GM12891 (cell line): ENCODE measurements at regions not wholly inside any gene's neighbourhood (a gene's known extent, or its start where the extent isn't known, plus 50 kb on each side); places are given as distances from the start of the nearest gene placed in this dataset.

Source experiments
- DNase-seq: peaks from one replicate; pipeline ENCODE4 v3.0.0; 2011; ENCODE audit warnings: low spot score; ENCODE audit not compliant: insufficient read length
- FAIRE-seq: peaks from 2 replicates; lab custom pipeline; 2011; peaks lifted over from hg19 to GRCh38; lab: Jason Lieb, UNC
- PAX5 ChIP-seq: IDR thresholded peaks from 2 replicates; pipeline ENCODE4 v1.6.1; 2011; ENCODE audit warnings: low read length, moderate library complexity, mild to moderate bottlenecking; ENCODE audit not compliant: insufficient read depth, severe bottlenecking
- POLR2A ChIP-seq: IDR thresholded peaks from 2 replicates; pipeline ENCODE4 v1.6.1; 2011; ENCODE audit warnings: low read depth, low read length, control low read depth
- POLR2AphosphoS5 ChIP-seq: IDR thresholded peaks from 2 replicates; pipeline ENCODE4 v1.6.1; 2011; ENCODE audit warnings: low read depth, low read length, control low read depth
- POU2F2 ChIP-seq: IDR thresholded peaks from 2 replicates; pipeline ENCODE4 v1.6.1; 2011; ENCODE audit warnings: low read depth, mild to moderate bottlenecking, control low read depth, low read length, moderate library complexity
- SPI1 ChIP-seq: IDR thresholded peaks from 2 replicates; pipeline ENCODE4 v1.6.1; 2011; ENCODE audit warnings: low read depth, low read length, control low read depth
- TAF1 ChIP-seq: IDR thresholded peaks from 2 replicates; pipeline ENCODE4 v1.6.1; 2011; ENCODE audit warnings: low read depth, low read length, control low read depth

DNA sequence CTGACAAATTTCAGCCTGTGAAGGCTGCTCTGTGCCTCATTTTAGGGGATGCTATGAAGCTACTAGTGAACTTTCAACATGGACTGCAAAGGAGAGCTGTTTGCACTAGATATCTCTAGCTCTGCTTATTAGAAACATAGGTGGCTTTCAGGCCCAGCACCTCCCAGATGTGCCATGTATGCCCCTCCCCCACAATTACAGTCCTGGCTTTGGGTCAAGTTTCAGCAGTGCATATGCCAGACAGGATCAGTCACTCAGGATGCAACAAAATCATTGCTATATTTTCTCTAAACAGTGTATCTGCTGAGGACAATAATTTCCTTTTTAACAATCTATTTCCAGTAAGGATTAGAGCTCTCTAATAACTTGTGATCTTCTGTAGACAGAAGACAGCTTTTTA, 178.8 kb upstream of the STAC start:
- TF ChIP-seq SPI1, result no peak
- no peak for TF ChIP-seq PAX5
- TF ChIP-seq TAF1, result no peak
- TF ChIP-seq POLR2A, result no peak
- no peak for TF ChIP-seq POU2F2
- TF ChIP-seq POLR2AphosphoS5, result no peak
- no peak for DNase-seq
- no peak for FAIRE-seq

GRCh38 chr3:36206956-36207580, 173.2 kb upstream of the STAC start:
- TF ChIP-seq TAF1 (no peak), POLR2A (no peak), PAX5 (no peak), POLR2AphosphoS5 (no peak), SPI1 (no peak), POU2F2 (no peak)
- no peak for FAIRE-seq
- no peak for DNase-seq

DNA sequence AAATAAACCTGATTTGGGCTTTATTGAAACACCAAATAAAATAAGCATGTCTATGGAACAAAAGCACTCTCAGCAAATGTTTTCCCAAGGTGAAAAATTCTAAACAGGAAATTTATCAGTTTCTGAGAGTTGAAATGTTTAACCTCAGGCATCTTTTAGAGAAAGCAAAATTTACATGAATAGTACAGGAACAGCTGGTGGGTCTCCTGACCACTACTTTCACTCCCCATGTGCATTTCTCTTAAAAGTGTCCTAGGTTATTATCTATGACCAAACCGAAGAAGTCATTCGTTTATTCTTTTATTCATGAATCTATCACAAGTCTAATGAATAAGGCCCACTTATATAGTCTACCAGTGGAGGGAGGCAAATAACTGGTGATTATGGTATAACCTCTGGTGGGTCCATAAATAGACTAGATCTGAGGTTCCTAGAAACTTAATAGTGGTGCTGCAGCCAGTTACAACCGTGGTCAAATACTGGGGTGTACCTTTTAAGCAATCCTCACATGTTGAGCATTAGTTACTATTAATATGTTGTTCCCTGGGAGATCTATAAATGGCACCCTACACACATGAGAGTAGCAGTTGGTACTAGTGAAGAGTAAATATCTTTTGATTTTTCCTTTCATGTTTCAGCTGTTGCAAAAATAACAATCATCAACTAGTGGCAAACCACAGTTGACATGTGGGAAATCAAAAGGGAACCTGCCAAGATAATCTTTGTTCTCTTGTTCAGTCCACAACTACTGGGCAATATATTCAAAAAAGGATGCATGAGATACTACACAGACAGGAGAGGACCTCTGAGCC, 169.3 kb upstream of the STAC start:
- no peak for FAIRE-seq
- TF ChIP-seq TAF1, result no peak
- TF ChIP-seq PAX5, result no peak
- TF ChIP-seq POU2F2, result no peak
- no peak for TF ChIP-seq POLR2A
- TF ChIP-seq POLR2AphosphoS5, result no peak
- TF ChIP-seq SPI1, result no peak
- no peak for DNase-seq

DNA sequence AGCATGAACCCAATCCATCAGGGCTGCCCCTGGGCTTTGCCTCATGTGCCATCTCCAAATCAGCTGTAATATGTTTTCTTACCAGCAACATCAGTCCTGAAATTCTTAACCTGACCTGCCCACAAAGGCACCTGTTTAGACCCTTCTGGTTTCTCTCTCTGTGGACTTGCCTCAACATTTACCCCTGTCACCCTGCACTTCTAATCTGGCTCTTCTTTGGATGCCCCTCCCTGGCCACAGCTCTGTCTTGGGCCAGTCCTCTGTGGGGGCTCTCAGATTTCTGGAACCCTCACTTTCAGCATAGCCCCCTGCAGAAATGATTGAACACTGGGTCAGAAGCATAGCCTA, 168.7 kb upstream of the STAC start:
- TF ChIP-seq SPI1 (no peak), TAF1 (no peak), POLR2A (no peak), POLR2AphosphoS5 (no peak), PAX5 (no peak), POU2F2 (no peak)
- no peak for DNase-seq
- FAIRE-seq, result no peak

- DNase-seq (no peak), FAIRE-seq (no peak)
- TF ChIP-seq POU2F2, result no peak
Measured at GRCh38 chr3:36212251-36212650, 168.1 kb upstream of the STAC start.

DNA sequence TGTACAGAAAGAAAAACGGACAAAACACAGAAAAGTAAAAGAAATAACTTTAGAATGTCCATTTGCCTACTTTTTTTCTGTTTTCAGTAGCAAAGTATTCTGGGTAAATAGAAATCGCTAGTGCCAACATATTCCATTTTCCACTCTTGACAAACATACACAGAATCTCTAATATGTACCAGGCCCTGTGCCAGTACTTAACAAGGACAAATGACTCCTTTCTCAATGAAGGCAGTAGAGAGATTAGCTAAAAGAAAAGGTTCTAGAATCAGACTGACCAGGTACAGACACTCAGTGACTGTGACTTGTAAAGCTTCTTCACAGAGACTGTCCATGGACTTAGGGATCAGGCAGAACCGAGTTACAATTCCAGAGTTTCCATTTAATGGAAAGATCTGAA, 165.8 kb upstream of the STAC start:
- FAIRE-seq, result no peak
- DNase-seq, result no peak

GRCh38 chr3:36215241-36215640, 165.1 kb upstream of the STAC start:
- no peak for FAIRE-seq
- no peak for DNase-seq
- TF ChIP-seq POLR2AphosphoS5 (no peak), SPI1 (no peak), POLR2A (no peak), TAF1 (no peak), POU2F2 (no peak), PAX5 (no peak)

More for the DNA sequence above, 165.8 kb upstream of the STAC start:
- no peak for TF ChIP-seq POLR2A

GRCh38 chr3:36219398-36219797, 160.9 kb upstream of the STAC start:
- DNase-seq, result no peak
- FAIRE-seq, result no peak
- no peak for TF ChIP-seq PAX5
- TF ChIP-seq SPI1, result no peak
- TF ChIP-seq POLR2A, result no peak
- TF ChIP-seq TAF1, result no peak
- TF ChIP-seq POLR2AphosphoS5, result no peak
- no peak for TF ChIP-seq POU2F2

DNA sequence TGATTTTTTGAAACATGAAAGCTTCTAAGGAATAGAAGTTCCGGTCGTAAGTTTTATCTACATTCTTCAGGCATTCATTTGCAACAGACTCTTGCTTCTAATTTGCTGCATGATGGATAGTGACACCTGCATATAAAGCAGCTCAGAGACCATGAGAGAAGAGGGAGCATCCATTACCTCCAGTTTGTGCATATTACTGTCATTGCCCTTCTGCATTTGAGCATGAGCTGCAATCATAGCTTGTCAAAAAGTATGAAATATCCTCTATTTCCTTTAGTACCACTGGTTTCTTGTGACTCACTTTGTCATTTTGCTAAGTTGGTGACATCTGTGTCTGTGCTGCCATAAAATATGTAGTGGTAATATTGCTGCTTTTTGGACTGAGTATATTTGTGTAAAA, 160.1 kb upstream of the STAC start:
- no peak for TF ChIP-seq POLR2AphosphoS5
- no peak for TF ChIP-seq POU2F2
- TF ChIP-seq TAF1, result no peak
- no peak for TF ChIP-seq SPI1
- TF ChIP-seq POLR2A, result no peak
- TF ChIP-seq PAX5, result no peak
- FAIRE-seq, result no peak
- DNase-seq, result no peak

DNA sequence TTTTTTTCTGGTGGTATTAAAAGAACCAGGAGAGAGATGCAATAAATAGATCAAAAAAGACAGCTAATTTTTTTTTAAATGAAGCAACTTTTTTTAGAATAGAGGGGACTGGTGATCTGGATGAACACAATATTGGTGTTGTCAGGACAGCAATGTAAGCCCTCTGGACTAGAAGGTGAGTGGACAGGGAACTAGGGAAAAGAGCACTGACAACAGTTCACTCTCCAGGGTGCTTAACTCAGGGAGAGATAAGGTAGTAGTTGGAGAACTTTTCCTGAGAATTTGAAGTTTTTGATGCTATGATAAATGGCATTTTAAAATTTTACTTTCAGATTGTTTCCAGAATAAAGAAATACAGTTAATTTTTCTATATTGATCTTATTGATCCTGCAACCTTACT, 158.3 kb upstream of the STAC start:
- no peak for FAIRE-seq
- TF ChIP-seq TAF1, result no peak
- TF ChIP-seq POLR2AphosphoS5, result no peak
- TF ChIP-seq POU2F2, result no peak
- TF ChIP-seq PAX5, result no peak
- TF ChIP-seq SPI1, result no peak
- no peak for TF ChIP-seq POLR2A

More for the DNA sequence above, 158.3 kb upstream of the STAC start:
- DNase-seq, result no peak
